IPS-20b (cell line): ENCODE measurements at regions not wholly inside any gene's neighbourhood (a gene's known extent, or its start where the extent isn't known, plus 50 kb on each side); places are given as distances from the start of the nearest gene placed in this dataset.

ENCODE experiments used
- H3K27ac ChIP-seq: one replicate; pipeline ENCODE4 v1.5.1; 2013; ENCODE audit warnings: low read length
- H3K27me3 ChIP-seq: 2 replicates; pipeline ENCODE4 v1.6.1; 2013; ENCODE audit warnings: mild to moderate bottlenecking, low read length, inconsistent platforms; ENCODE audit not compliant: insufficient read depth
- H3K36me3 ChIP-seq: 2 replicates; pipeline ENCODE4 v1.6.1; 2013; ENCODE audit warnings: low read depth, mild to moderate bottlenecking, inconsistent platforms, low read length, moderate library complexity; ENCODE audit not compliant: insufficient read depth
- H3K4me1 ChIP-seq: 2 replicates; pipeline ENCODE4 v1.6.1; 2013; ENCODE audit warnings: mild to moderate bottlenecking, control low read depth, inconsistent platforms, low read length, moderate library complexity; ENCODE audit not compliant: insufficient read depth
- H3K4me3 ChIP-seq: 2 replicates; pipeline ENCODE4 v1.5.1; 2013; ENCODE audit warnings: mild to moderate bottlenecking, low read length, inconsistent platforms
- H3K9ac ChIP-seq: 2 replicates; pipeline ENCODE4 v1.6.1; 2013; ENCODE audit warnings: low read depth, mild to moderate bottlenecking, inconsistent platforms, low read length, moderate library complexity
- H3K9me3 ChIP-seq: 2 replicates; pipeline ENCODE4 v1.6.1; 2013; ENCODE audit warnings: mild to moderate bottlenecking, low read depth, low read length, inconsistent platforms; ENCODE audit not compliant: insufficient read depth

DNA sequence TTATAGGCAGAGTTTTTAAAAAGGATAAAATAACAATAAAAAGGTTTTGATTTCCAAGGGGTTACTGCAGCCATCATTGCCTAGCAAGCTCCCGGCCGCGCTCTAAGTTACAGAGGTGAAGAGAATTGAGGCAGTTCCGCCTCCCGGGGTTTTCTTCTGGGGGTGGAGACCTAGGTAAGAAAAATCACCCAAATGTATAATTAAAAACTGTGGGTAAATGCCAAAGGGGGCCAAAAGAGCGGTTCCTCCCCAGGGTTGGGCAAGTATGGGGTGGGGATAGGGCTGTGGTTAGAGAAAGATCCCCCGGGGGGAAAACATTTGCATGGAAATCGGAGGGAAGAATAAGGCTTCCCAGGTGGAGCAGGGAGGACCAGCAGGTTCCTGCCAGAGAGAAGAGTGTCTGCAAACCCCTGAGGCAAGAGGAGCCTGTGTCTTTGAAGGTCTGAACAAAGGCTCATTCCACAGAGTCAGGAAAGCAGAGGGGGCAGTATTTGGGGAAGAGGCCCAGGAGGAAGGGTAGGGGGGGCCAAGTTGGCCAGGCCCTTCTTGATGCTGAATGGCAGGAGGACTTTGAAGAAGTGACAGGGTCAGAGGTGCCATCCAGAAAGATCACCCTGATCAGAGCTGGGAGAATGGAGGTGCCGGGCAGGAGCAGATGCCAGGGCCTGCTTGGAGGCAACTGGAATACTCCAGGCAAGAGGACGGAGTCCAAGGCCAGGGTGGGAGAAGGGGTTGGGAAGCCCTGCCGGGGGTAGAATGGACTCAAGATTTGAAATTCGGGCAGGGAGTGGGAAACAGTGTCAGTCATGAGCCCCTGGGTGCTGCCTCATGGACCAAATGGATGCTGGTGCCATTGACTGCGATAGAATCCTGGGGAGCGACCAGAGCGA lies 152.9 kb upstream of the RGMA start:
- H3K36me3 ChIP-seq, result no peaks in the 10 kb centered on the region
- peak overlapping the region; percentile 24 for H3K4me3 ChIP-seq
- peaks cover 52% of the 10 kb centered on the region for H3K27me3 ChIP-seq
- peaks cover 14% of the 10 kb centered on the region; the same call in 1 of the 2 replicates for H3K4me1 ChIP-seq
- H3K27ac ChIP-seq, result no peak overlapping the region
- H3K9me3 ChIP-seq, result no peaks in the 10 kb centered on the region
- H3K9ac ChIP-seq, result no peak overlapping the region

DNA sequence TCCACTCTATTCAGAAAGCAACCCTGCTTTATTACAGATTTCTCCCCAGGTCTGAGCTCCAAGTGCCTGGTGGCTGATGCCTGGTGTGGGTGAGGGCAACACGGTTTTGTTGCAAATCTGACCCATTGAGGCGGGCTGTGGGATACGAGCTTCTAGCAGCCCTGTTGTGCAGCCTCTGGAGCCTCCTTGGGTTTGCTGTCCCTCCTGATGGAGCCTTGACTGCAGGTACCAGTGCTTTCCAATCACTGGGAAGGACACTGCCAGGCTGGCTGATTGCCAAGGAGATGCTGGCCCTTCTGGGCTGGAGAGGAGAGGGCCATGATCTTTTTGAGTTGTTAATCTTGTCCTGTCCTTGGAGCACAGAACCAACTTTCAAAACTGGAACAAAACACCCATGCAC lies 151.0 kb upstream of the RGMA start:
- H3K27ac ChIP-seq, result no peak overlapping the region
- H3K4me1 ChIP-seq, result peaks cover 21% of the 10 kb centered on the region; the same call in 1 of the 2 replicates
- no peaks in the 10 kb centered on the region for H3K36me3 ChIP-seq
- no peaks in the 10 kb centered on the region for H3K9me3 ChIP-seq
- H3K27me3 ChIP-seq, result peaks cover 32% of the 10 kb centered on the region
- H3K9ac ChIP-seq, result no peak overlapping the region
- H3K4me3 ChIP-seq, result no peak overlapping the region

DNA sequence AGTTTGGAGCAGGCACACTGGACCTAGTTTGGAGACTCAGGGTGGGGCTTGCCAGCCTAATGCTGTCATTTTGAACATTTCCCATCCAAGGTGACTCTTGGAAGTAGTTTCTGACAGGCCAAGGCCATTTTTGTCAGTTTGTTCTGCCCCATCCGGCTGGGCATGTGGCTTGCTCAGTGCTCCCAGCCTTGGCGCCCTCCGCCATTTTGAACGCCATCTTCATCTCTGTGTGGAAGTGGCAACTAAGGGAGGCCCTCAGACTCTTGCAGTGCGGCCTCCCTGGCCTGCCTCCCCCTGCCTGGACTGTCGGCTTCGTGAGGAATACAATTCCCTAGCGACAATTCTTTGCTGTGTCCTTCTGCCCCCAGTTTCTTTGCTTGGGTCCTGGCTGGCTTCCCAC lies 150.6 kb upstream of the RGMA start:
- H3K9me3 ChIP-seq, result no peaks in the 10 kb centered on the region
- H3K9ac ChIP-seq, result no peak overlapping the region
- H3K27ac ChIP-seq, result no peak overlapping the region
- peaks cover 21% of the 10 kb centered on the region; the same call in 1 of the 2 replicates for H3K4me1 ChIP-seq
- no peak overlapping the region for H3K4me3 ChIP-seq
- no peaks in the 10 kb centered on the region for H3K36me3 ChIP-seq
- H3K27me3 ChIP-seq, result peaks cover 28% of the 10 kb centered on the region

DNA sequence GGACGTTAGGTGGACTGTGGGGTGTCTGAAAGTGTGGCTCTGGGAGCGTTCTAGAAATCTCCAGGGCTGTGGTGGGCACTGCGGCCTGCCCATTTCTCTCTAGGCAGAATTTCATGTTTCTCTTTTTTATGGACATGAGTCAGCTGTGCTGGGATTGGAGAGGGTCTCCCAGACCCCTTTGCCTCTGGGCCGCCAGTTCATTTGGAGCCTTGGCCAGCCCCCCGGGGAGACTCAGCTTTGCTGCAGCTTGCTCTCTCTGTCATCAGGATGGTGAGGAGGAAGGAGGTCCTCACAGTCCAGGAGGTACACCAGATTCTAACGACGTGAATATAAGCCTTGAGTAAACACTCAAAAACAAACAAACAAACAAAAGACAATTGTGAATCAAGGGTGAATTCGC lies 149.6 kb upstream of the RGMA start:
- no peak overlapping the region for H3K27ac ChIP-seq
- peaks cover 28% of the 10 kb centered on the region for H3K27me3 ChIP-seq
- H3K9me3 ChIP-seq, result no peaks in the 10 kb centered on the region
- H3K9ac ChIP-seq, result no peak overlapping the region
- no peaks in the 10 kb centered on the region for H3K36me3 ChIP-seq
- peaks cover 21% of the 10 kb centered on the region; the same call in 1 of the 2 replicates for H3K4me1 ChIP-seq
- no peak overlapping the region for H3K4me3 ChIP-seq

DNA sequence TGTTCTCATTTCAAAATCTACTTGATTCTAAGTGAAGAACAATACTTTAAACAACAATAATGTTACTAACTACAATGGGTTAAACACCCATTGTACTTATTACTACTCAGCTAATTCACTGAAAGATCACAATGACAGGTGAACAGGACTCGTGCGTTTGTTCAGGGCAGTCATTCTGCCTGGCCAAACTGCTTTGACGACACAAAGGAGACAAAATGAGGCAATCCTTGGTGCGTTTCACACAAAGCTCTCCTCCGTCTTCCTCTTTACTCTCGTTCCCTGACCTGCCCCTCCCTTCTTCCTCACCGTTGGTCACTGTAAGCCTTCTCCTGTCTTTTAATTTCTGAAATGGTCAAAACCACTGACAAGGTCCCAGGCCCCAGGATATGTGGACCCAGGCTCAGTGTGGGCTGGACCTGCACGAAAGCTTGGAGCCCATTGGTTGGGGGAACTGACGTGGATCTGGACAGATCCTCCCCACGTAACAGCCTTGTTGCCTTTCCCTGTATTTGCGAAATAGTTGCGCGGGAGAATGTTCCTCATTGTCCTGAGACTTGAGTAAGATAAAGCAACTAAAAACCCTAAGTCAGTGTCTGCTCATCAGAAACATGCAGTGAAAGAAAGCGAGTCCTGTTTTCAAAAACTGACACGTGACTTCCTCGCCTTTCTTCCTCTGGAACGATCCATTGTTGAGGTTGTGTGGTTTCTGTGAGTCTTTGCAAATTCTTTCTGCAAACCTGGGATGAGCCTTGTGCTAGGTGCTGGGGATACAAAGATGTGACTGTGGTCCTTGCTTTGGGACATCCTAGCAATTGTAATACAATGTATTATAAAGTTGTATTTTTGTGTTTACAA lies 147.1 kb upstream of the RGMA start:
- peaks cover 26% of the 10 kb centered on the region for H3K27me3 ChIP-seq
- no peak overlapping the region for H3K27ac ChIP-seq
- no peaks in the 10 kb centered on the region for H3K9me3 ChIP-seq
- peaks cover 13% of the 10 kb centered on the region; the same call in 1 of the 2 replicates for H3K4me1 ChIP-seq
- H3K4me3 ChIP-seq, result no peak overlapping the region
- H3K36me3 ChIP-seq, result no peaks in the 10 kb centered on the region
- no peak overlapping the region for H3K9ac ChIP-seq

DNA sequence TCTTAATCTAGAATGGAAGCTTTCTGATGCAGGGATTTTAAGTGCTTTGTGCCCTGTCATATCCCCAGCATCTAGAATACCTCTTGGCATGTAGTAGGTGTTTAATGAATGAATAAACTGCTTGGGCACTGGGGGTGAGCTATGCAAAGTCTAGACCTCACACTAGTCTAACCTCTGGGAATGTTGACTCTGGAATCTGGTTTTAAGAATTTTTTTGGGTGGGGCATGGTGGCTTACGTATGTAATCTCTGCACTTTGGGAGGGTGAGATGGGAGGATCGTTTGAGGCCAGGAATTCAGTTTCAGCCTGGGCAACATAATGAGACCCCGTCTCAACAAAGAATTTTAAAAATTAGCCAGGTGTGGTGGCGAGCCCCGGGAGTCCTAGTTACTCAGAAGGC lies 146.3 kb upstream of the RGMA start:
- Histone ChIP-seq H3K36me3 (no peaks in the 10 kb centered on the region), H3K27me3 (peaks cover 17% of the 10 kb centered on the region), H3K9ac (no peak overlapping the region), H3K4me1 (peaks cover 7% of the 10 kb centered on the region; the same call in 1 of the 2 replicates), H3K4me3 (no peak overlapping the region), H3K9me3 (no peaks in the 10 kb centered on the region), H3K27ac (no peak overlapping the region)

DNA sequence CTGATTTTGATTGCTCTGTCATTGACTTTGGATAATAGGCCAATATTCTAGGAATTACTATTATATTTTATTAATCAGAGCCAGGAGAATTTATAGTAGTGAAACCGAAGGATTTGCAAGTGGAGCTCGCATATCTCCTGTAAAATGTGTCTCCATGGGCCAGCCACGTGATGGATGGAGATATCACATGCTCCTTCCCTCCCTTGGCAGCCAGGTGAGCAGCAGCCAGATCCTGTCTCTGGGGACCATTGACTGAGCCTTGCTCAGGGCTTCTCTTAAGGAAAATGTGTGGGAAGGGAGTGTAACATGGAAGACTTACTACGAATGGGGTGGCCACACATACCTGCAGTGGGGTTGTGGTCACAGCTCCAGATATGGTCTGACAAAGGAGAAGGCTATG lies 144.7 kb upstream of the RGMA start:
- Histone ChIP-seq H3K27ac (no peak overlapping the region), H3K9me3 (no peaks in the 10 kb centered on the region; the same call in 1 of the 2 replicates), H3K36me3 (no peaks in the 10 kb centered on the region), H3K4me1 (peaks cover 7% of the 10 kb centered on the region; the same call in 1 of the 2 replicates), H3K27me3 (peaks cover 1% of the 10 kb centered on the region; the same call in 1 of the 2 replicates), H3K9ac (no peak overlapping the region), H3K4me3 (no peak overlapping the region)

DNA sequence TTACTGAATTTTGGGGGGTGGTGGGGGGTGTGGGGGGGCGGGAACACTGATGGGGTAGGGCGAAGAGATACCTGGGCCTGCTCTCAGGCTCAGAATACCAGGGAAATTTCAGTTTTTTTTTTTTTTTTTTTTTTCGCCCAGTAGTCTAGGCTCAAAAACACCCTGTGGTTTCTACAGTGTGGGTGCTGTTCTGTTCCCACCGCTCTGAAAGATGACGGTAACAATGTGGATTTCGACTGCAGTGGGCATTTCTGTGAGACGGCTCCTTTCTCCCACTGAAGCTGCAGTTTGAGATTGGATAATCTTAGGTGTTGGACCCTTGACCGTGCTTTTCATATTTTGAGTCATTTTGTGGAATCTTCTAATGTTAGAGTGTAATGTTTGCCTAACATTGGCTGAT lies 143.8 kb upstream of the RGMA start:
- no peaks in the 10 kb centered on the region; the same call in 1 of the 2 replicates for H3K9me3 ChIP-seq
- peaks cover 7% of the 10 kb centered on the region; the same call in 1 of the 2 replicates for H3K4me1 ChIP-seq
- H3K36me3 ChIP-seq, result no peaks in the 10 kb centered on the region
- H3K9ac ChIP-seq, result no peak overlapping the region
- no peak overlapping the region for H3K4me3 ChIP-seq
- no peak overlapping the region for H3K27ac ChIP-seq
- no peaks in the 10 kb centered on the region; the same call in 1 of the 2 replicates for H3K27me3 ChIP-seq

DNA sequence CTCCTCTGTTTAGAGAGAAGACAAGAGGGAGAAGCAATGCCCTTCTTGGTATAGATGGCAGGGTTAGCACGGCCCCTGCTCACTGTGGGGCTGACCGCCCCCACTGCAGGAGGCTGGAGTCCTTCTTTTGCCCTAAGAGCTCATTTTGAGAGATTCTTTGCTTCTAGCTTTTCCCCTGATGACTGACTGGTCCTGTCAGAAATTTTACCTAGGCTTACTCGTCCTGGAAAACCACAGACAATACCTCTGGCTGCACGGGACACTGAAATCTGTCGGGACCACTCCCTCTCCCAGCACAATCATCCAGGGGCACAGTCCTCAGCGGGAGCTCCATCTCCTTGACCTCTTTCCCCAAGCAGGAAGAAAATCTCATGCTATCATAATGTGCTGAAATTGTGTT lies 143.0 kb upstream of the RGMA start:
- Histone ChIP-seq H3K27ac (no peak overlapping the region), H3K27me3 (no peaks in the 10 kb centered on the region; the same call in 1 of the 2 replicates), H3K4me1 (peaks cover 7% of the 10 kb centered on the region; the same call in 1 of the 2 replicates), H3K9me3 (no peaks in the 10 kb centered on the region; the same call in 1 of the 2 replicates), H3K36me3 (no peaks in the 10 kb centered on the region), H3K4me3 (no peak overlapping the region), H3K9ac (no peak overlapping the region)

DNA sequence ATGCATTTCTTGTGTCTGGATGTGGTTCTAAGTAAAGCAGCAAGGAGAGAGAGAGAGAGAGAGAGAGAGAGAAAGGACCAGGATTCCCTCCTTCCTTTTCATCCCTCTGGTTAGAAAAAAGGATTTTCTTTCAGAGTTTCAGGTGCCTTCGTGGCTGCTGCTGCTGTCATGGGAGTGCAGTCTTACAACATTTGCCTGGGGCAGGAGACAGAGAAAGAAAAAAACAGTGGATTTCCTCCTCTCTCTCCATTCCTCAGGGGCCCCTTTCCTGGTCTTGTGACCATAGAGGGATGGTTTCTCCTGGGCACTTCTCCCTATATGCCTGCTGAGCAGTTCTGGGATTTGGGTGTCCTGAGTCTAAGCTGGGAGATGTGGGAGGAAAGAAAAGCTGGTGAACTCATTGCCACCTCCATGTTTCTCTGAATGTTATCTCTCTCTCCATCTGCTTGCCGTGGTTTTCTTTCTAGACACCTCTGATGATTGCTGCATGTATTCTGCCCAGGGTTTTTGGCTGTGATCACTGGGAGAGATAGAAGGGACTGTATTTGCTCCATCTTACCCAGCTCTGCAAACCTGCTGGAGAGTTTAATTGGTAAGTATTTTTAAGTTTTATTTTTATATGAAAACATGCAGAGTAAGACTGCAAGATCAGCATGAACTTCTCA lies 142.4 kb upstream of the RGMA start:
- no peaks in the 10 kb centered on the region; the same call in 1 of the 2 replicates for H3K27me3 ChIP-seq
- H3K9me3 ChIP-seq, result no peaks in the 10 kb centered on the region; the same call in 1 of the 2 replicates
- no peak overlapping the region for H3K4me3 ChIP-seq
- H3K9ac ChIP-seq, result no peak overlapping the region
- H3K27ac ChIP-seq, result no peak overlapping the region
- peaks cover 7% of the 10 kb centered on the region; the same call in 1 of the 2 replicates for H3K4me1 ChIP-seq
- H3K36me3 ChIP-seq, result no peaks in the 10 kb centered on the region

DNA sequence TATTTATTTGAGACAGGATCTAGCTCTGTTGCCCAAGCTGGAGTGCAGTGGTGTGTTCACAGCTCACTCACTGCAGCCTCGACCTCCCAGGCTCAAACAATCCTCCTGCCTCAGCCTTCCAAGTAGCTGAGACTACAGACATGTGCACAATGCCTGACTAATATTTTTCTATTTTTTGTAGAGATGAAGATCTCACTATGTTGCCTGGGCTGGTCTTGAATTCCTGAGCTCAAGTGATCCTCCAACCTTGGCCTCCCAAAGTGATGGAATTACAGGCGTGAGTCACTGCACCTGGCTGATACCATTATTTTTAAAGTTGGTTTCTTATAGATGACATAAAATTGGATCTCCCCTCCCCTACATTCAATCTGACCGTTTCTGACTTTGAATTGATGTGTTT lies 139.5 kb upstream of the RGMA start:
- Histone ChIP-seq H3K9ac (no peak overlapping the region), H3K9me3 (no peaks in the 10 kb centered on the region; the same call in 1 of the 2 replicates), H3K27ac (no peak overlapping the region), H3K4me1 (peaks cover 6% of the 10 kb centered on the region; the same call in 1 of the 2 replicates), H3K36me3 (no peaks in the 10 kb centered on the region), H3K4me3 (no peak overlapping the region), H3K27me3 (no peaks in the 10 kb centered on the region; the same call in 1 of the 2 replicates)
